Esophagus muscularis mucosa (tissue), 4 donors: ENCODE measurements at regions not wholly inside any gene's neighbourhood (a gene's known extent, or its start where the extent isn't known, plus 50 kb on each side); places are given as distances from the start of the nearest gene placed in this dataset.

Experiments
- DNase-seq: peaks from one replicate; pipeline ENCODE4 v3.0.0-alpha.2; 2017; ENCODE audit errors: extremely low spot score
- H3K27ac ChIP-seq, 4 donors: fragments of 200-600 bp; sonication (generic); replicated peaks in 1 of 4; 1 replicate in 3 of 4; 2 replicates in 1 of 4; pipeline ENCODE4 v1.5.1; 2016 to 2019; ENCODE audit warnings: mild to moderate bottlenecking in 1 of 4
- H3K27me3 ChIP-seq, 4 donors: fragments of 200-600 bp; sonication (generic); one replicate each; pipeline versions ENCODE4 v1.5.1 to v1.6.0; 2016 to 2019
- H3K36me3 ChIP-seq, 4 donors: fragments of 200-600 bp; sonication (generic); one replicate each; pipeline ENCODE4 v1.5.1; 2016 to 2019
- H3K4me1 ChIP-seq, 4 donors: fragments of 200-600 bp; sonication (generic); one replicate each; pipeline ENCODE4 v1.5.1; 2016 to 2019
- H3K4me3 ChIP-seq, 4 donors: fragments of 200-600 bp; sonication (generic); 1 replicate in 2 of 4; 2 replicates in 2 of 4; pipeline ENCODE4 v1.5.1; 2016 to 2019; ENCODE audit warnings: mild to moderate bottlenecking in 4 of 4, moderate library complexity in 1 of 4
- H3K9me3 ChIP-seq, 4 donors: fragments of 200-600 bp; sonication (generic); 1 replicate in 3 of 4; 2 replicates in 1 of 4; pipeline ENCODE4 v1.5.1; 2016 to 2019
- EP300 ChIP-seq: sonication (generic); formaldehyde crosslinking; IDR thresholded peaks from one replicate; pipeline ENCODE4 v1.6.1; 2017; ENCODE audit warnings: antibody characterized with exemption
- POLR2A ChIP-seq: fragments of 450-650 bp; IDR thresholded peaks from one replicate; pipeline ENCODE4 v1.6.1; 2017; ENCODE audit warnings: antibody characterized with exemption, moderate library complexity, mild to moderate bottlenecking, low read depth
- POLR2AphosphoS5 ChIP-seq, 2 donors: sonication (generic); formaldehyde crosslinking; IDR thresholded peaks; one replicate each; pipeline ENCODE4 v1.6.1; 2017; ENCODE audit warnings: antibody characterized with exemption in 2 of 2
- WGBS: methylation state at CpG from one replicate; pipeline ENCODE4 v1.1.5; 2018; 5-methylcytosine and 5-hydroxymethylcytosine counted together
- intact Hi-C: fragments of 100-400 bp; cut with DNase I; formaldehyde crosslinking; loops from one replicate; pipeline ENCODE4 v1.15.1; 2023
- TF ChIP-seq, protein P1 (sequence below), 3 experiments: fragments of 200-600 bp in 2 of 3; fragments of 450-650 bp in 1 of 3; sonication (generic) in 2 of 3; IDR thresholded peaks; one replicate each; pipeline ENCODE4 v1.5.1; 2017 to 2019; ENCODE audit warnings: antibody characterized with exemption in 3 of 3, mild to moderate bottlenecking in 2 of 3, moderate library complexity in 1 of 3

DNA sequence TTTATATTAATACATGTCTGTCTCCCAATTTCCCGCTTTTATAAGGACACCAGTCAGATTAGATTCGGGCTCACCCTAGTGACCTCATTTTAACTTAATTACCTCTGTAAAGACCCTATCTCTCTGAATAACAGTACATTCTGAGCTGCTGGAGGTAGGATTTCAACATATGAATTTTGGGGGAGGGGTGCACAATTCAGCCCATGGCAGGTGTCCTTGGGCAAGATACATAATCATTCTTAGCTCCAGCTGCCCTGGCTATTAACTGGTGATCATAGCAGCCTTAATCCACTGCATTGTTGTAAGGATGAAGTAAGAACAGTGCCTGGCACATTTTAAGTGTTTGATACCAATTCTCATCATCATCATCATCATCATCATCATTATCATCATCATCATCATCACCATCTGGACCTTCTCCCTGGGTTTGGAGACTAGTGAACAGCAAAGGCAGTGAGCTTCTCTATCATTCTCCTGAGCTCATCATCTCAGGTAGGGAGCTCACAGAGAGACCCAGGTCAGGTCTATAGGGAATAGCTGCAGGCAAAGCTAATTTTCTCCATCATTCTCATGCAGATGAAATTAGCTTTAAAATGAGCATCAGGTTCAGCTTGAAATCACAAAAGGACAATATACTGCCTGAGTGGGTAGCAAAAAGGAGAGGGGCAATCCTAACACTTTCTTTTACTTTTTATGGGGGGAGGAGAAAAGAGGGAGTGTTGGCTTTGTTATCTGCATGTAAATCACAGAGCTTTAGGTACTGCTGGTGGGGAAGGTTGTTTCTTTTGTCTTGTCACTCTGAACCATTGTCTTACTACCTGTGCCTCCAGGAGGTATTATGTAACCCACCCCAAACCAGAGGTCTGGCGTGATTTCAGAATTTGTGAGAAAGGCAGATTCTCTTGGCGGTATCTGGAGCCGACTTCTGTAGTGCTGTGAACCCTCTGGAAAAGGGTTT lies 125.5 kb upstream of the SPRED2 start:
- Histone ChIP-seq H3K36me3 (no peaks in the 10 kb centered on the region), H3K4me1 (peaks cover 0 to 9% (median 4%) of the 10 kb centered on the region in 4 donors), H3K4me3 (no peak overlapping the region), H3K9me3 (no peaks in the 10 kb centered on the region), H3K27me3 (no peaks in the 10 kb centered on the region), H3K27ac (no peak overlapping the region)
- intact Hi-C loops: loop anchor here (10.0 kb wide), 2 partner anchors 123 to 173 kb away; partner anchors contain the start of gene SPRED2
- 94% methylated on average over 5 of the region's 5 CpGs for WGBS
- TF ChIP-seq POLR2AphosphoS5 (IDR thresholded peaks at IDR 0.05): no peak
- TF ChIP-seq, protein P1, sequence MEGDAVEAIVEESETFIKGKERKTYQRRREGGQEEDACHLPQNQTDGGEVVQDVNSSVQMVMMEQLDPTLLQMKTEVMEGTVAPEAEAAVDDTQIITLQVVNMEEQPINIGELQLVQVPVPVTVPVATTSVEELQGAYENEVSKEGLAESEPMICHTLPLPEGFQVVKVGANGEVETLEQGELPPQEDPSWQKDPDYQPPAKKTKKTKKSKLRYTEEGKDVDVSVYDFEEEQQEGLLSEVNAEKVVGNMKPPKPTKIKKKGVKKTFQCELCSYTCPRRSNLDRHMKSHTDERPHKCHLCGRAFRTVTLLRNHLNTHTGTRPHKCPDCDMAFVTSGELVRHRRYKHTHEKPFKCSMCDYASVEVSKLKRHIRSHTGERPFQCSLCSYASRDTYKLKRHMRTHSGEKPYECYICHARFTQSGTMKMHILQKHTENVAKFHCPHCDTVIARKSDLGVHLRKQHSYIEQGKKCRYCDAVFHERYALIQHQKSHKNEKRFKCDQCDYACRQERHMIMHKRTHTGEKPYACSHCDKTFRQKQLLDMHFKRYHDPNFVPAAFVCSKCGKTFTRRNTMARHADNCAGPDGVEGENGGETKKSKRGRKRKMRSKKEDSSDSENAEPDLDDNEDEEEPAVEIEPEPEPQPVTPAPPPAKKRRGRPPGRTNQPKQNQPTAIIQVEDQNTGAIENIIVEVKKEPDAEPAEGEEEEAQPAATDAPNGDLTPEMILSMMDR (IDR thresholded peaks at IDR 0.05): no peak
- TF ChIP-seq EP300: no peak
- no peak for TF ChIP-seq POLR2A
- DNase-seq: no peak

DNA sequence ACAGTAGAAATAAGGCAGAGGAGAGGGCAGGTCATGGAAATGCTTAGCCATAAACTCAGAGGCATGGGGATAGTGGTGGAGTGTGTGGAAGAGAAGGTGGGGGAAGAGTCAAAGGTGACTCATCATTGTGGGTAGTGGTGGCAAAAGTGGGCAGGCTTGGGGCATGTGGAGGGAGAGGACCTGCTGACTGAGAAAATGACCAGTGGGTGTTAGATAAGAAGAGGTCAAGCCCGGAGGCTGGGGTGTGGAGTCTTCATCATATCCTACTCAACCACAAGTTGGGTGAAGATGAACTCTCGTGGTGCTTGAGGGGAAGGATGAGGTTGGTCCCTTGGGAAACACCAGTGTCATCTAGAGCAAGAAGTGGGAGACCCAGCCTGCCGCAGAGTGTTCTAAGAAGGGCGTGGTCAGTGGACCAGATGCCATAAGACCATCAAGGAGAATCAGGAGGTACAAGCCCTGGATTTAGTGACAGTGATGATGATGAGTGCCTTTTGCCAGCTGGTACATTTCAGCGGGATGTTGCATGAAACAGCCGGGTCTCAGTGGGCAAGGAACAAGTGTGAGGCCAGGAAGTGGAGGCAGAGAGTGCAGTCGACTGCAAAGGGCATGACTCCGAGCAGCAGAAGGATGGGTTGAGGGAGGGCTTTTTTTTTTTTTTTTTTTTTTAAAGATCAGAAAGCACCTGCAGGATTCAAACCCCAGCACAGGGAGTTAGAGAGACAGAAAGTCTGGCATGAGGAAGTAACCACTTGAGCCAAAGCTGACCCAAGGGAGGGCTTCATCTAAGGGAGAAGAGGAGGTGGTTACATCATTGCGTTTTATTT lies 122.6 kb upstream of the SPRED2 start:
- DNase-seq: no peak

DNA sequence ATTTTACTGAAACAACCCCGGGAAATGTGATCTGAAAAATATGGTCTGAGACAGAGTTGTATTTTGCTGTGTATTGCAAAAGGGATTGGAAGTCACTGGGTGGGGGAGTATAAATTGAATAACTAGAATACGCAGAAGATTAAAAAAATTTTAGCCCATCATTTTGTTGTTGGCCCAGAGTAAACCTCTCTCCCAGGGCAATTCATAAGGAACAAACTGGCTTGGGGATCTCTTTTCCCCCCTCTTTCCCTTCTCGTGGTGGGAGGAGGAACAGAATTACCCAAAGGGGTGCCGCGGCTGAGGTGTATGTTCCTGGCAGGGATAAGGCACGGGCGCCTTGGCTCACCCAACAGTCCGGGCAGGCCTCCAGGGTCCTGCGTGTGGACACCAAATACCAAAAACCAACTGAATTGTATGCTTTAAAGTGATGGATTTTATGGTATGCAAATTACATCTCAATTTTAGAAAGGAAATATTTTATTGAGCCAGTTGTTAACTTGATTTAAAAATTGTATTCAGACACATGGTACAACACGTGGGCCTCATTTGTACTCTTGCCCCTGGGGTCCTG lies 121.2 kb upstream of the SPRED2 start:
- Histone ChIP-seq H3K9me3 (no peaks in the 10 kb centered on the region), H3K4me1 (peaks cover 0 to 9% (median 4%) of the 10 kb centered on the region in 4 donors), H3K27ac (no peak overlapping the region), H3K4me3 (no peak overlapping the region), H3K27me3 (no peaks in the 10 kb centered on the region), H3K36me3 (no peaks in the 10 kb centered on the region)
- DNase-seq: no peak
- WGBS: 60% methylated on average over 10 of the region's 10 CpGs
- intact Hi-C loops: loop anchor here (5.0 to 10.0 kb wide), 3 partner anchors 119 to 286 kb away; partner anchors contain the start of gene SPRED2
- TF ChIP-seq POLR2AphosphoS5 (IDR thresholded peaks at IDR 0.05): no peak
- TF ChIP-seq, protein P1 (IDR thresholded peaks at IDR 0.05): no peak
- TF ChIP-seq EP300: no peak
- no peak for TF ChIP-seq POLR2A

More for the DNA sequence above, 122.6 kb upstream of the SPRED2 start:
- Histone ChIP-seq H3K9me3 (no peaks in the 10 kb centered on the region), H3K36me3 (no peaks in the 10 kb centered on the region), H3K4me1 (peaks cover 0 to 9% (median 4%) of the 10 kb centered on the region in 4 donors), H3K4me3 (no peak overlapping the region), H3K27ac (no peak overlapping the region), H3K27me3 (no peaks in the 10 kb centered on the region)
- intact Hi-C loops: loop anchor here (5.0 to 10.0 kb wide), 3 partner anchors 120 to 288 kb away; partner anchors contain the start of gene SPRED2
- WGBS: 72% methylated on average over 9 of the region's 9 CpGs
- TF ChIP-seq POLR2A: no peak
- TF ChIP-seq, protein P1 (IDR thresholded peaks at IDR 0.05): no peak
- no peak for TF ChIP-seq POLR2AphosphoS5 (IDR thresholded peaks at IDR 0.05)
- TF ChIP-seq EP300: no peak

DNA sequence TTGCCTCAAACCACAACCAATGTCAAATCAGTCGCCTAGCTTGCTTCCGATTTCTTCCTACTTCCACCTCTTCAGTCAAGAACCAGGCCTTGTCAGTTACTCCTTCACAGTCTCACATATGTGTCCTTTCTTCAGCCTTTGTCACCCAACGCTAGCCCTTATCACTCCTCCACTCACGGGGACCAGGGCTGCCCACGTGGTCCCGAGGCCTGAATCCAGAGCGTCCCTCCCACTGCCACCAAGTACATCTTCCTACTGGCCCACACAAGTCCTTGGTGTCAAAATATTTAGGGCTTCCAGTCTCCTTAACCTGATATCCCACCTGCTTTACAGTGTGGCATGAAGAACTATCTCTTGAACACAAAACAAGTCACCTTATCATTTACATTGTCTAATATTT lies 119.1 kb upstream of the SPRED2 start:
- Histone ChIP-seq H3K4me3 (no peak overlapping the region), H3K9me3 (no peaks in the 10 kb centered on the region), H3K4me1 (peaks cover 0 to 9% (median 5%) of the 10 kb centered on the region in 4 donors), H3K27ac (no peak overlapping the region), H3K36me3 (no peaks in the 10 kb centered on the region), H3K27me3 (no peaks in the 10 kb centered on the region)
- no peak for TF ChIP-seq EP300
- TF ChIP-seq, protein P1 (IDR thresholded peaks at IDR 0.05): no peak
- TF ChIP-seq POLR2A: no peak
- TF ChIP-seq POLR2AphosphoS5 (IDR thresholded peaks at IDR 0.05): no peak
- intact Hi-C loops: loop anchor here (5.0 to 10.0 kb wide), 3 partner anchors 117 to 284 kb away; partner anchors contain the start of gene SPRED2
- WGBS: 89% methylated on average over 7 of the region's 7 CpGs
- DNase-seq: no peak
